Adrenal gland (tissue), 9 donors: ENCODE measurements at regions not wholly inside any gene's neighbourhood (a gene's known extent, or its start where the extent isn't known, plus 50 kb on each side); places are given as distances from the start of the nearest gene placed in this dataset.

Experiments used
- DNase-seq, 7 donors: peaks; one replicate each; pipeline ENCODE4 v3.0.0-alpha.2; 2019 to 2020
- H3K27ac ChIP-seq, 5 donors: fragments of 200-600 bp; sonication (generic) in 4 of 5; 1 replicate in 3 of 5; 2 replicates in 2 of 5; pipeline versions ENCODE4 v1.5.1 to v1.8.0; 2016 to 2020; ENCODE audit warnings: mild to moderate bottlenecking in 1 of 5
- H3K27me3 ChIP-seq: fragments of 200-600 bp; 2 replicates; pipeline ENCODE4 v1.8.0; 2021
- H3K36me3 ChIP-seq, 2 donors: fragments of 200-600 bp; replicated peaks in 1 of 2; 1 replicate in 1 of 2; 2 replicates in 1 of 2; pipeline versions ENCODE4 v1.5.1 to v1.8.0; 2018 to 2022
- H3K4me1 ChIP-seq, 2 donors: fragments of 200-600 bp; replicated peaks in 1 of 2; 1 replicate in 1 of 2; 2 replicates in 1 of 2; pipeline versions ENCODE4 v1.5.1 to v1.8.0; 2018 to 2021
- H3K4me3 ChIP-seq, 4 donors: fragments of 200-600 bp; sonication (generic) in 3 of 4; one replicate each; pipeline ENCODE4 v1.5.1; 2016 to 2018
- H3K9me3 ChIP-seq, 3 donors: fragments of 200-600 bp; sonication (generic) in 1 of 3; replicated peaks in 1 of 3; 1 replicate in 2 of 3; 2 replicates in 1 of 3; pipeline versions ENCODE4 v1.5.1 to v1.8.0; 2016 to 2021
- CTCF ChIP-seq, 6 experiments: fragments of 450-650 bp in 4 of 6; fragments of 200-600 bp in 2 of 6; sonication (generic) in 1 of 6; IDR thresholded peaks; 1 replicate in 5 of 6; 2 replicates in 1 of 6; pipeline versions ENCODE4 v1.5.1 to v1.8.0; 2016 to 2021; ENCODE audit warnings: antibody characterized with exemption in 6 of 6, mild to moderate bottlenecking in 2 of 6, moderate library complexity in 1 of 6
- POLR2A ChIP-seq, 2 donors: fragments of 450-650 bp; IDR thresholded peaks; one replicate each; pipeline ENCODE4 v1.6.1; 2017; ENCODE audit warnings: antibody characterized with exemption in 2 of 2, mild to moderate bottlenecking in 2 of 2, moderate library complexity in 1 of 2
- WGBS, 4 donors: extraction: QIAGEN DNeasy Blood & Tissue Kit in 2 of 4; methylation state at CpG; one replicate each; pipeline versions ENCODE4 v1.1.5 to v1.1.7; 2013 to 2017; 5-methylcytosine and 5-hydroxymethylcytosine counted together
- intact Hi-C, 2 donors: fragments of 100-400 bp; cut with DNase I; formaldehyde crosslinking; loops; one replicate each; pipeline versions ENCODE4 v1.14.1 to v1.15.0; 2022 to 2023
- donor health status: healthy with polysubstance abuse.
- donor health status: Bipolar disorder and iron deficiency.
- donor health status: DM: yes; HTN: yes; CAD: no.
- donor health status: DM: no; HTN: no; CAD: no.
- donor health status: DM: no; HTN: no; CAD: no.

- 69 to 76% (median 74%) methylated on average over 2 of the region's 2 CpGs for WGBS, 4 donors
- TF ChIP-seq POLR2A (IDR thresholded peaks at IDR 0.05): no peak
- no peak for TF ChIP-seq CTCF (IDR thresholded peaks at IDR 0.05)
Measured at GRCh38 chr1:199472018-199472417, 555.5 kb upstream of the NR5A2 start.

GRCh38 chr1:199472978-199473377 lies 554.5 kb upstream of the NR5A2 start:
- Histone ChIP-seq H3K4me1 (no peaks in the 10 kb centered on the region), H3K9me3 (peaks cover 0 to 5% (median 0%) of the 10 kb centered on the region in 3 donors), H3K4me3 (no peak overlapping the region), H3K27me3 (no peaks in the 10 kb centered on the region), H3K27ac (no peak overlapping the region), H3K36me3 (no peaks in the 10 kb centered on the region)
- WGBS, 4 donors: 69 to 84% (median 75%) methylated on average over 6 of the region's 6 CpGs
- no peak for DNase-seq
- intact Hi-C loops: no loop called here
- TF ChIP-seq CTCF (IDR thresholded peaks at IDR 0.05): no peak
- no peak for TF ChIP-seq POLR2A (IDR thresholded peaks at IDR 0.05)

More at GRCh38 chr1:199472018-199472417, 555.5 kb upstream of the NR5A2 start:
- Histone ChIP-seq H3K27me3 (no peaks in the 10 kb centered on the region), H3K36me3 (no peaks in the 10 kb centered on the region), H3K4me1 (no peaks in the 10 kb centered on the region), H3K9me3 (peaks cover 0 to 5% (median 0%) of the 10 kb centered on the region in 3 donors), H3K27ac (no peak overlapping the region), H3K4me3 (no peak overlapping the region)
- DNase-seq: no peak
- intact Hi-C loops: no loop called here

- 36 to 70% (median 63%) methylated on average over 2 of the region's 2 CpGs for WGBS, 4 donors
- Histone ChIP-seq H3K36me3 (no peaks in the 10 kb centered on the region), H3K27me3 (no peaks in the 10 kb centered on the region), H3K9me3 (peaks cover 0 to 5% (median 0%) of the 10 kb centered on the region in 3 donors), H3K27ac (no peak overlapping the region), H3K4me3 (no peak overlapping the region), H3K4me1 (no peaks in the 10 kb centered on the region)
- intact Hi-C loops: no loop called here
- TF ChIP-seq CTCF (IDR thresholded peaks at IDR 0.05): no peak
- TF ChIP-seq POLR2A (IDR thresholded peaks at IDR 0.05): no peak
- DNase-seq: no peak
Measured at GRCh38 chr1:199474738-199475137, 552.8 kb upstream of the NR5A2 start.

GRCh38 chr1:199482426-199482825 lies 545.1 kb upstream of the NR5A2 start:
- no peak for TF ChIP-seq POLR2A (IDR thresholded peaks at IDR 0.05)
- TF ChIP-seq CTCF (IDR thresholded peaks at IDR 0.05): no peak
- intact Hi-C loops: no loop called here
- WGBS, 4 donors: 73 to 81% (median 79%) methylated on average over 4 of the region's 4 CpGs
- H3K9me3 ChIP-seq: no peaks in the 10 kb centered on the region
- H3K27me3 ChIP-seq: no peaks in the 10 kb centered on the region
- DNase-seq: no peak
- no peak overlapping the region for H3K4me3 ChIP-seq
- H3K27ac ChIP-seq: no peak overlapping the region
- no peaks in the 10 kb centered on the region for H3K4me1 ChIP-seq
- H3K36me3 ChIP-seq: no peaks in the 10 kb centered on the region
